ENCODE measurements at regions not wholly inside any gene's neighbourhood (a gene's known extent, or its start where the extent isn't known, plus 50 kb on each side); places are given as distances from the start of the nearest gene placed in this dataset.
A peak's percentile ranks its signal among the peaks of the same experiment; 100 is the strongest.

- no peak overlapping the region for H3T11ph ChIP-seq (ENCODE audit: low read length)
- H3K56ac ChIP-seq (ENCODE audit: insufficient read length, low read depth, low read length), result no peak overlapping the region
- Mint-ChIP-seq H3K9me3 (peaks cover 8 to 19% of the 10 kb centered on the region in 2 experiments; a peak in 4 of 5 replicates), H3K4me3 (no peak overlapping the region), H3K27me3 (ENCODE audit: low read depth) (no peaks in the 10 kb centered on the region), H3K4me1 (no peaks in the 10 kb centered on the region), H3K36me3 (ENCODE audit: insufficient read depth in 1 of 3, low read depth in 3 of 3) (peaks cover 0 to 14% (median 4%) of the 10 kb centered on the region in 3 experiments; a peak in 6 of 7 replicates), H3K27ac (no peak overlapping the region; a peak in 2 of 7 replicates)
- H2BK12ac ChIP-seq (ENCODE audit: insufficient read length, low read depth, low read length), result no peak overlapping the region
- H3K9me3 ChIP-seq (ENCODE audit: control insufficient read depth, low read depth, low read length), result no peaks in the 10 kb centered on the region
- H4K20me1 ChIP-seq (ENCODE audit: control insufficient read depth, insufficient read depth, insufficient read length), result no peaks in the 10 kb centered on the region
- no peaks in the 10 kb centered on the region for H3K27me3 ChIP-seq (ENCODE audit: insufficient read depth, low read length)
- H2BK5ac ChIP-seq (ENCODE audit: insufficient read length, low read length), result no peak overlapping the region
- no peak overlapping the region for H4K5ac ChIP-seq (ENCODE audit: insufficient read length, low read depth, low read length)
- H3K9ac ChIP-seq (ENCODE audit: extremely low read depth, insufficient read length, low read length), result no peak overlapping the region
- H2AK5ac ChIP-seq (ENCODE audit: insufficient read length, low read length), result no peak overlapping the region
- no peak overlapping the region for H4K91ac ChIP-seq (ENCODE audit: insufficient read length, low read depth, low read length)
- H2BK15ac ChIP-seq (ENCODE audit: low read depth, low read length), result no peak overlapping the region
- H3K4ac ChIP-seq (ENCODE audit: low read depth, low read length), result no peak overlapping the region
- no peak overlapping the region for H3K18ac ChIP-seq (ENCODE audit: insufficient read length, low read depth, low read length)
- no peak overlapping the region for H3K4me2 ChIP-seq (ENCODE audit: insufficient read depth, insufficient read length, low read length)
- H3K27ac ChIP-seq (ENCODE audit: insufficient read length, low read depth, low read length), result no peak overlapping the region
- H3K79me1 ChIP-seq (ENCODE audit: insufficient read depth, low read depth, low read length, poor library complexity, severe bottlenecking), result no peaks in the 10 kb centered on the region
- DNase-seq, result peak; percentile 36
- no peaks in the 10 kb centered on the region for H3K23me2 ChIP-seq (ENCODE audit: insufficient read length, low read depth, low read length, poor library complexity, severe bottlenecking)
- TF ChIP-seq CTCF (conservative IDR thresholded peaks at IDR 0.05), result no peak
- H3K4me1 ChIP-seq (ENCODE audit: insufficient read depth, low read length), result no peaks in the 10 kb centered on the region
- H2BK120ac ChIP-seq (ENCODE audit: low read depth, low read length, poor library complexity, severe bottlenecking), result no peak overlapping the region
- H3K14ac ChIP-seq (ENCODE audit: insufficient read depth, low read length), result no peak overlapping the region
- H2BK20ac ChIP-seq (ENCODE audit: low read depth, low read length, poor library complexity, severe bottlenecking), result no peak overlapping the region
- no peaks in the 10 kb centered on the region for H3K79me2 ChIP-seq (ENCODE audit: insufficient read depth, low read length)
- no CpG with 5 or more reads among the region's 6 CpGs for WGBS (ENCODE audit: extremely low coverage, insufficient read length, low lambda C conversion rate)
- H4K8ac ChIP-seq (replicated peaks; ENCODE audit: insufficient read length, low read depth, low read length), result no peak overlapping the region
- H3K23ac ChIP-seq (ENCODE audit: insufficient read length, low read depth, low read length), result no peak overlapping the region
- no peak overlapping the region for H2AFZ ChIP-seq (ENCODE audit: low read length)
Measured at GRCh38 chr5:27639005-27639612, 600.7 kb upstream of the CDH9 start.

Data from H9 (cell line).